ENCODE measurements at regions not wholly inside any gene's neighbourhood (a gene's known extent, or its start where the extent isn't known, plus 50 kb on each side); places are given as distances from the start of the nearest gene placed in this dataset.

- no peaks in the 10 kb centered on the region for H3K27me3 ChIP-seq (replicated peaks; ENCODE audit: insufficient read depth)
- TF ChIP-seq CTCF (IDR thresholded peaks at IDR 0.05), result no peak
- no peak for ATAC-seq (ENCODE audit: insufficient number of reproducible peaks, low FRiP score, low read depth)
Observed at GRCh38 chr15:69954666-69955065, 143.1 kb downstream of the TLE3 start.

GRCh38 chr15:69955240-69955894 lies 142.3 kb downstream of the TLE3 start:
- Histone ChIP-seq H3K9me3 (no peaks in the 10 kb centered on the region), H3K27me3 (replicated peaks; ENCODE audit: insufficient read depth) (no peaks in the 10 kb centered on the region), H3K27ac (no peak overlapping the region), H3K4me1 (ENCODE audit: control insufficient read depth in 1 of 2, low read depth in 2 of 2) (no peaks in the 10 kb centered on the region), H3K36me3 (no peaks in the 10 kb centered on the region), H3K4me3 (no peak overlapping the region)
- no peak for TF ChIP-seq CTCF (IDR thresholded peaks at IDR 0.05)
- ATAC-seq (ENCODE audit: insufficient number of reproducible peaks, low FRiP score, low read depth) (no peak), DNase-seq (ENCODE audit: low spot score) (no peak)

More at GRCh38 chr15:69954666-69955065, 143.1 kb downstream of the TLE3 start:
- Histone ChIP-seq H3K36me3 (no peaks in the 10 kb centered on the region), H3K4me3 (no peak overlapping the region), H3K9me3 (no peaks in the 10 kb centered on the region), H3K27ac (no peak overlapping the region), H3K4me1 (ENCODE audit: control insufficient read depth in 1 of 2, low read depth in 2 of 2) (no peaks in the 10 kb centered on the region)
- no peak for DNase-seq (ENCODE audit: low spot score)

GRCh38 chr15:69956417-69956816 lies 141.3 kb downstream of the TLE3 start:
- no peak for ATAC-seq (ENCODE audit: insufficient number of reproducible peaks, low FRiP score, low read depth)

GRCh38 chr15:69957175-69957574 lies 140.5 kb downstream of the TLE3 start:
- Histone ChIP-seq H3K4me1 (ENCODE audit: control insufficient read depth in 1 of 2, low read depth in 2 of 2) (no peaks in the 10 kb centered on the region), H3K27me3 (replicated peaks; ENCODE audit: insufficient read depth) (no peaks in the 10 kb centered on the region), H3K4me3 (no peak overlapping the region), H3K27ac (no peak overlapping the region), H3K36me3 (no peaks in the 10 kb centered on the region), H3K9me3 (no peaks in the 10 kb centered on the region)
- no peak for TF ChIP-seq CTCF (IDR thresholded peaks at IDR 0.05)
- ATAC-seq (ENCODE audit: insufficient number of reproducible peaks, low FRiP score, low read depth) (no peak), DNase-seq (ENCODE audit: low spot score) (no peak)

More at GRCh38 chr15:69956417-69956816, 141.3 kb downstream of the TLE3 start:
- no peak for DNase-seq (ENCODE audit: low spot score)
- H3K9me3 ChIP-seq, result no peaks in the 10 kb centered on the region
- no peaks in the 10 kb centered on the region for H3K4me1 ChIP-seq (ENCODE audit: control insufficient read depth in 1 of 2, low read depth in 2 of 2)
- H3K36me3 ChIP-seq, result no peaks in the 10 kb centered on the region
- TF ChIP-seq CTCF (IDR thresholded peaks at IDR 0.05), result no peak
- H3K4me3 ChIP-seq, result no peak overlapping the region
- no peaks in the 10 kb centered on the region for H3K27me3 ChIP-seq (replicated peaks; ENCODE audit: insufficient read depth)
- H3K27ac ChIP-seq, result no peak overlapping the region

- H3K27ac ChIP-seq, result no peak overlapping the region
- H3K4me3 ChIP-seq, result no peak overlapping the region
- H3K4me1 ChIP-seq (ENCODE audit: control insufficient read depth in 1 of 2, low read depth in 2 of 2), result no peaks in the 10 kb centered on the region
- no peaks in the 10 kb centered on the region for H3K9me3 ChIP-seq
- DNase-seq (ENCODE audit: low spot score), result no peak
- no peak for TF ChIP-seq CTCF (IDR thresholded peaks at IDR 0.05)
- H3K27me3 ChIP-seq (replicated peaks; ENCODE audit: insufficient read depth), result no peaks in the 10 kb centered on the region
- H3K36me3 ChIP-seq, result no peaks in the 10 kb centered on the region
- no peak for ATAC-seq (ENCODE audit: insufficient number of reproducible peaks, low FRiP score, low read depth)
Observed at GRCh38 chr15:69958496-69959084, 139.1 kb downstream of the TLE3 start.
